Central memory CD8-positive, alpha-beta T cell (primary cell): ENCODE measurements at regions not wholly inside any gene's neighbourhood (a gene's known extent, or its start where the extent isn't known, plus 50 kb on each side); places are given as distances from the start of the nearest gene placed in this dataset.

Experiments used
- ATAC-seq: fragments of 150-1000 bp; cut with Tn5 transposase; replicated peaks from 2 replicates; pipeline ENCODE4 v1.10.0; 2022; ENCODE audit warnings: mild to moderate bottlenecking, moderate FRiP score, moderate number of reproducible peaks; ENCODE audit not compliant: poor library complexity, severe bottlenecking; ENCODE audit errors: extremely low read depth
- DNase-seq, 2 donors: peaks; one replicate each; pipeline ENCODE4 v3.0.0; 2021; ENCODE audit warnings: low spot score in 2 of 2
- H3K27ac Mint-ChIP-seq: one replicate; pipeline ENCODE4 v1.8.0; 2022; ENCODE audit warnings: low read depth, mild to moderate bottlenecking, moderate library complexity, mixed read lengths
- H3K27me3 Mint-ChIP-seq: one replicate; pipeline ENCODE4 v1.8.0; 2022; ENCODE audit warnings: mixed read lengths
- H3K36me3 Mint-ChIP-seq: one replicate; pipeline ENCODE4 v1.8.0; 2022; ENCODE audit warnings: mild to moderate bottlenecking, moderate library complexity, mixed read lengths; ENCODE audit not compliant: insufficient read depth
- H3K4me1 Mint-ChIP-seq: one replicate; pipeline ENCODE4 v1.8.0; 2022; ENCODE audit warnings: mixed read lengths
- H3K4me3 Mint-ChIP-seq: one replicate; pipeline ENCODE4 v1.8.0; 2022; ENCODE audit warnings: mild to moderate bottlenecking, moderate library complexity, mixed read lengths
- H3K9me3 Mint-ChIP-seq: one replicate; pipeline ENCODE4 v1.8.0; 2022; ENCODE audit warnings: mixed read lengths

DNA sequence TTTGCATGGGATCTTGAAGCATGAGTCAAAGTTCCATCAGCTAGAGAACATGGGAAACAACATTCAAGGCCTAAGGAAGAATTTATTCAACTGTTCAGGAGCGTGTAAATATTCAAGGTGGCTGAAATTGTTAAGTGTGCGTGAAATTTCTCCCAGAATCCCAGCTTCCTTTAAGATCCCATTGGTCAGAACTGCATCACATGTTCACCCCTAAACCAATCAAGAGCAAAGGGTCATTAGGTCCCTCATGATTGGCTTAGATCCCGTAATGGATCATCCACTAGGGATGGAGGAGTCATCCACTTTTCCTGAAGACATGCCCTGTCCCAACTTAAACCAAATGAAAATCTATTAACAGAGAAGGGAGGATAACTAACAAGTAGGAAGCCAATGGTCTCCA is 201.6 kb downstream of the TMEM114 start:
- Mint-ChIP-seq H3K9me3 (peaks cover 13% of the 10 kb centered on the region), H3K36me3 (no peaks in the 10 kb centered on the region), H3K27ac (no peak overlapping the region), H3K4me3 (no peak overlapping the region), H3K4me1 (no peaks in the 10 kb centered on the region), H3K27me3 (no peaks in the 10 kb centered on the region)
- DNase-seq (no peak), ATAC-seq (no peak)

DNA sequence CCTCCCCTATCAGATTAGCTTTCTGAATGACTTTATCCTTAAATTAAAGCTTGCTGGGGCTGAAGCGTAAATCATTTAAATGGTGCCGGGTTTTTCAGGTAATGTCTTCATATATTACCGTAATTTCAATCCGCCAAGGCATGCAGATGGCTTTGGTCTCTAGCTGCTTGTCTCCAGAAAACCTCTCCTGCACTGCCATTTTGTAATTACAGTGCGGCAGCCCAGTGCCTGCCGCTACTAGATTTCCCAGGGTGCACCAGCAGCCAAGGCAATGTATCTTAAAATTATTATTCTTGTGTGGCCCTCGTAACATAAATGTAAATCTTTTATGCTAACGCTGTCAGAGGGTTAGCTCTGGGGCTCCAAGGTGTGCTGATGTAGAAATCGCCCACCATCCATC is 208.5 kb downstream of the TMEM114 start:
- Mint-ChIP-seq H3K36me3 (no peaks in the 10 kb centered on the region), H3K9me3 (no peaks in the 10 kb centered on the region), H3K27ac (no peak overlapping the region), H3K4me3 (no peak overlapping the region), H3K27me3 (no peaks in the 10 kb centered on the region), H3K4me1 (no peaks in the 10 kb centered on the region)
- DNase-seq (no peak), ATAC-seq (no peak)

DNA sequence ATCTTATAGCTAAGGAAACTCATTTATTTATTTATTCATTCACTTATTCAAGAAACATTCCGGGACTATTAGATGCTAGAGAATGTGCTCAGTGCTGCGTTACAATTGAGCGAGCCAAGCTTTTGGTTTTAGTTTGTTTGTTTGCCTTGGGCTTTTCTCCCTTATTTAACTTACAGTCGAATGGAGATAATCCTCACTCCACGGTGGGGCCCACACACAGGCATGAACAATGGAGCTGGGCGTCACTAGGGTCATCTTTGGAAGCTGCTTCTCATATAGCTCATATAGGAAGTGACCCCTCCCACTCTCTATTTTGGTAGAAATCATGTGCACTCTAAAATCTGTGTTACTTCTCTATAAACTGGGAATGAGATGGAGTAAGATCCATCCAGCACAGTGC is 210.0 kb downstream of the TMEM114 start:
- no peak overlapping the region for H3K4me3 Mint-ChIP-seq
- H3K36me3 Mint-ChIP-seq, result no peaks in the 10 kb centered on the region
- no peak overlapping the region for H3K27ac Mint-ChIP-seq
- no peaks in the 10 kb centered on the region for H3K27me3 Mint-ChIP-seq
- no peaks in the 10 kb centered on the region for H3K9me3 Mint-ChIP-seq
- ATAC-seq, result no peak
- H3K4me1 Mint-ChIP-seq, result no peaks in the 10 kb centered on the region
- DNase-seq, result no peak

DNA sequence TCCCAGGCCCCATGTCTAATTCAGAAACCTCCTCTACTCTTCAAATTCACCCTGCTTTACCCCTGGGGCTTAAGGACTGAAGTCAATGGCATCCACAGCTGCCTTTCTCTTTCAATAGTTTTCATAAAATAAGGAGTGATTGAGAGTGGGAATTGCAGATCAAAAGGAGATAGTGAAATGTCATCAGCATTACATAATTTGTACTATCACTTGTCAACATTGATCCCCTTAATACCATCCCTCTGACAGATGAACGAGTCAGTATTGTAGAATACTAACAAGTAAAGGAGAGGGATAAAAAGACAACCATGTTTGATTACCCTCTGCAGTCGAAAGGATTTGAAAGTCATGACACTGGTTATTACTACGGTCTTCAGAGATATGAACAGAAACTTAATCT is 212.4 kb downstream of the TMEM114 start:
- H3K4me1 Mint-ChIP-seq, result no peaks in the 10 kb centered on the region
- DNase-seq (no peak), ATAC-seq (no peak)
- no peaks in the 10 kb centered on the region for H3K27me3 Mint-ChIP-seq
- H3K9me3 Mint-ChIP-seq, result no peaks in the 10 kb centered on the region
- no peaks in the 10 kb centered on the region for H3K36me3 Mint-ChIP-seq
- no peak overlapping the region for H3K4me3 Mint-ChIP-seq
- H3K27ac Mint-ChIP-seq, result no peak overlapping the region

DNA sequence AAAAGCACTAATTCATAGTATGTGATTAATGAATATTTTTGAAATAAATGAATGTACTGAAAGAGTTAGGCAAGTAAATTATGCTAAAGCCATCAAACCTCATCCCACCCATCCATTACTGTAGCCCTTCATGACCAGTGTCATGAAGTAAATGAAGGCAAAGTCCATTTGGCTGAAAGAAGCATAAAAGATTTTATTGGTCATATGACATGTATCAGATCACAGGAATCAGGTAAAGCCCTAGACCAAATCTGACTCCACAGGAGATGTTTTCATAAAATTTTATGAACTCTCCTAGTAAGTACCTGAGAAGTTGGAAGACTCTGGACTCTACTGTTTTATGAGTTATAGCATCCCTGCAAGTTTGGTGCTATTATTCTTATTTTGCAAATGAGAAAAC is 213.5 kb downstream of the TMEM114 start:
- no peak overlapping the region for H3K27ac Mint-ChIP-seq
- DNase-seq (no peak), ATAC-seq (no peak)
- H3K4me1 Mint-ChIP-seq, result no peaks in the 10 kb centered on the region
- no peaks in the 10 kb centered on the region for H3K27me3 Mint-ChIP-seq
- H3K9me3 Mint-ChIP-seq, result no peaks in the 10 kb centered on the region
- no peaks in the 10 kb centered on the region for H3K36me3 Mint-ChIP-seq
- H3K4me3 Mint-ChIP-seq, result no peak overlapping the region

DNA sequence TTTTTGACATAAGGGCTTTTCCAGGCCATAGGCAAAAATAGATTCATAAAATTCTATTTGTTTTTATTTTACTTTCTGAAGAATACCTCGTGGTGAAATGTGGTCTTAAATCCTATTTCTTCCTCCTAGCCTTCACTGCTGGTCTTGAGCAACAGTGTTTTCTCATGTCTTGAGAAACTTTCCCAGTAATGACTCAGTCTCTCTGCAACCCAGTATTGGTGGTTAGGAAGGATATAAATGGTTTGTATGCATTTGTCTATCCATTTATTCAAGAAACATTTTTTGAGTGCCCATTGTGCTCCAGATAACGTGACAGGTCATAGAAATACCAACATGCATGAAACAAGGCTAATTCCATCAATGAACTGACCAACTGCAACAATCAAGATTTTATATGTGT is 213.9 kb downstream of the TMEM114 start:
- no peak overlapping the region for H3K4me3 Mint-ChIP-seq
- no peaks in the 10 kb centered on the region for H3K27me3 Mint-ChIP-seq
- H3K27ac Mint-ChIP-seq, result no peak overlapping the region
- DNase-seq (no peak), ATAC-seq (no peak)
- H3K4me1 Mint-ChIP-seq, result no peaks in the 10 kb centered on the region
- H3K9me3 Mint-ChIP-seq, result no peaks in the 10 kb centered on the region
- no peaks in the 10 kb centered on the region for H3K36me3 Mint-ChIP-seq

DNA sequence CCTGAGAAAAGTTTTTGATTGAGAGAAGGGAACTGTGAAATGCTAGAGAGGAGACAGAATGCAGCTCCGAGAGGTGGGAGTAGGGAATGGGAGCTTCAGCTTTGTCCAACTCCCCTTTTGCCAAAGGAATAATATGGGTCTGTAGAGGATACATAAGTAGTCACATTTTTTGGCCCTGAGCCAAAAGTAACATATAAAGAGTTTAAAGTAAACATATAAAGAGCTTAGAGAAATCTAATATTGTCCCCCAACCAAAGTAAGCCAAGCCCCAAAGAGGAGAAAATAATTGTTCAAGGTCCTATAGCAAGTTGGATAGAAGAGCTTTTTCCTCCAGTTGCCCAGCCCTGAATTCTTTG is 215.1 kb downstream of the TMEM114 start:
- Mint-ChIP-seq H3K4me3 (no peak overlapping the region), H3K4me1 (no peaks in the 10 kb centered on the region), H3K27me3 (no peaks in the 10 kb centered on the region), H3K9me3 (no peaks in the 10 kb centered on the region), H3K27ac (no peak overlapping the region), H3K36me3 (no peaks in the 10 kb centered on the region)
- DNase-seq (no peak), ATAC-seq (no peak)

DNA sequence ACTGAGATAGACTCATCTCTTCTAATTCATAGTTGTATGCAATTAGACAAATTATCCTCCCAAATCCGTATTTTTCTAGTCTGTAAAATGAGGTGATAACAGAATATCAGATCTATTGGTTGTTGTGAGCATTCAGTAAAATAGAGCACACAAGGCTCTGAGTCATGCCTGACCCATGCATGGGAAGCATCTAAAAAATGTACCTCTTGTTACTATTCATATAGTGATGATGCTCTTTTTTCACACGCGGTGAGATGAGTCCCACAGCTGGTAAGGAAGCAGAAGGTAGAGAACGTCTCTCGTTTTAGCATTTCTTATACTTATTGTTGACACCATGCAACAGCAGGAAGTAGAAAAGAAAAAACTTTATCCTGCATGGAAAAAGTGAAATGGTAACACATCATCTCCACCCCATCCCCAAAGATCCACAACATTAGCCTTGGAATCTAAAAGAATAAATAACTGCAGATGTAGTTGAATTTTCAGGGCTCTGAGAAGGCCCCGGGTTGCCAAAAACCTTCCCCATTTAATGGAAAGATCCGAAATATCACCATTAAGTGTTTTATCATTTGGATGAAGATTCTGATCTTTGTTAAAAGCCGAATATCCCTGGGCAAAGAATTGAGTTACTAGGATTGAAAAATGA is 215.6 kb downstream of the TMEM114 start:
- H3K9me3 Mint-ChIP-seq, result peaks cover 3% of the 10 kb centered on the region
- no peaks in the 10 kb centered on the region for H3K36me3 Mint-ChIP-seq
- ATAC-seq (no peak), DNase-seq (no peak)
- H3K4me3 Mint-ChIP-seq, result no peak overlapping the region
- no peak overlapping the region for H3K27ac Mint-ChIP-seq
- H3K27me3 Mint-ChIP-seq, result no peaks in the 10 kb centered on the region
- no peaks in the 10 kb centered on the region for H3K4me1 Mint-ChIP-seq

DNA sequence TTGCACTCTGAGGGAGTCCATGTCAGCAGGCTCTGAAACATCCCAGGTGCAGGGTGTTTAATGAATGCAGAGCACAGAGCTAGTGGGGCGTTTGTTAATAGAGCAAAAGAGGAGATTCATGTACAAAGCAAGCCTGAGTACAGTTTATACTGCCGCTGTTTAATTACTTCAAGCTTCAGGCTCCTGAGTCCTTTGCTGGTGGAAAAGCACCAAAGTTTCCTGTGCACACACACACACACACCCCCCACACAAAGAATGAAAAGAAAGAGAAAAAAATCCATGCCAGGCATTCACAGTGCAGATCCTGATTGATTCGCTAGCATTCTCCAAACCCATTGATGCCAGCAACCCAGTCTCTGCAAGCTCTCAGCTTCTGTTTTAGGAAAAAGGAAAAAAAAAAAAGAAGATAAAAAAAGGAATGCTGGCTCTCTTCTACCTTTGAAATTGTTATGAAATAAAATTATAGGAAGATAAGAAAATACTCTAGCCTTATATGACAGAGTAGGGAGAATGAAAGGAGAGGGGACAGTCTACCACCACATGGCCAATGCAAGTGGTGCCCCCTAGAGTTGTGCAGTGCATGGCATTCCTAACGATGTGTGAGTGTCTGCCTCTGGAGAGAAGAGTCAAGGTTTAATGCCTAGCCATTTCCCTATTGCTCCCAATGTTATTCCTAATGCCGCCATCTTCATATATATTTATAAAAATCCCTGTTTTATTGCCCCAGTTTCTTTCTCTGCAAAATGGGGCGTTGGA is 216.5 kb downstream of the TMEM114 start:
- H3K4me3 Mint-ChIP-seq, result no peak overlapping the region
- ATAC-seq (no peak), DNase-seq (no peak)
- H3K27ac Mint-ChIP-seq, result no peak overlapping the region
- H3K9me3 Mint-ChIP-seq, result peaks cover 6% of the 10 kb centered on the region
- no peaks in the 10 kb centered on the region for H3K4me1 Mint-ChIP-seq
- no peaks in the 10 kb centered on the region for H3K27me3 Mint-ChIP-seq
- peaks cover 1% of the 10 kb centered on the region for H3K36me3 Mint-ChIP-seq

DNA sequence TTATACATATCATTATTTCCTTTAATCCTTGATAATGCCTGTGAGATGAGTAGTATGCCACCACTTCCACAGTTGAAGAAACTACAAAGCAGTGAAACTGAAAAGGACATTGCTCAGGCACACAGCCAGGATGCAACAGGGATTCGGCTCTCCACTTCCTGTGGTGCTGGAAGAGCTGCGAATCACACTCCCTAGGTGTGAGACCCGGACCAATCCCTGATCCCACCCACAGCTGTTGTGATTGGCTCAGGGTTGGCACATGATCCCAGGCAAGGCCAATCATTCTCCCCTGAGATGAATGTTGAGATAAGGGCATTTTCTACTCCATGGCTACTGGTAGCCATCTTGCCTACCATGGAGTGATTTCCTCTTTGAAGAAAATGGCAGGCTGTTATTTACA is 218.2 kb downstream of the TMEM114 start:
- H3K4me1 Mint-ChIP-seq, result no peaks in the 10 kb centered on the region

DNA sequence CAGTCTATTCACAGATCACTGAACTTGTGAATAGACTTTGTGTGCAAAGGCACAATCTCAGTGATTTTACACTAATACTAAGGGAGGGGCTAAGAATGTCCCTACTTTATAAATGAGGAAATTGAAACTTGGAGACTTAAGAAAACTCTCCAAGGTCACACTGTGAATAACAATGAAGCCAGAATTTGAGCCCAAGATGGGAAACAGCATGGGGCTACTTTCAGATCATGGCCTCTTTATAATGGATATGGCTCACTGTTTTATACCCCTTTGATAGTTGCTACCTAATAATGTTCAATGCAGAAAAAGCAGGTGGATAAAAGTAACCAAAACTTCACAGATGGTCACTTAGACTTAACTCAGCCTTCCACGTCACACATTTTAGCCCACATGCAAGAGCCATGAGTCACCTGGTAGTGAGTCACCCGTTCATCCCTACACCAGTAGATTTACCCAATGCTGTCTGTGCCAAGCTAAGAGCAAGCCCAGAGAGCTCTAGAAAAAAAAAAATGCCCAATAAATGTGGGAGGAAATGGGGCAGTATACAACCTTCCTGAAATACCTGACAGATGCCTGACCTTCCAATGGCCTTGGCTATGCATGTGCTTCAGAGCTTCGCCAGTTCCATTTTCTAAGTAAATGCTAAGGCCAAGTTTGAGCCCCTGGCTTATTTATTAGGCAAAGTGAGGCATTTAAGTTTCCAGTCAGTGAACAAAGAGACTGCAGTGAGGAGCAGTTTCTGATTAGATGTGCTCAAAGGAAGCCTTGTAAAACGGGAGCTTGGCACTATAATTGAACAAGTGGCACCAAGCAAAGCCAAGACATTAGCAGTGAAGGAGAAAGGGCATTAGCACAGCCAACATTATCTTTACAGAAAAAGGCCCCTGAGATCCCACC is 219.7 kb downstream of the TMEM114 start:
- Mint-ChIP-seq H3K4me1 (no peaks in the 10 kb centered on the region), H3K27ac (no peak overlapping the region), H3K4me3 (no peak overlapping the region), H3K27me3 (no peaks in the 10 kb centered on the region), H3K9me3 (peaks cover 16% of the 10 kb centered on the region), H3K36me3 (peaks cover 1% of the 10 kb centered on the region)
- ATAC-seq, result no peak
- DNase-seq, result no peak

More for the DNA sequence above, 218.2 kb downstream of the TMEM114 start:
- no peaks in the 10 kb centered on the region for H3K27me3 Mint-ChIP-seq
- no peak overlapping the region for H3K4me3 Mint-ChIP-seq
- H3K9me3 Mint-ChIP-seq, result peaks cover 10% of the 10 kb centered on the region
- no peak overlapping the region for H3K27ac Mint-ChIP-seq
- no peak for DNase-seq
- H3K36me3 Mint-ChIP-seq, result peaks cover 1% of the 10 kb centered on the region
- ATAC-seq, result no peak

DNA sequence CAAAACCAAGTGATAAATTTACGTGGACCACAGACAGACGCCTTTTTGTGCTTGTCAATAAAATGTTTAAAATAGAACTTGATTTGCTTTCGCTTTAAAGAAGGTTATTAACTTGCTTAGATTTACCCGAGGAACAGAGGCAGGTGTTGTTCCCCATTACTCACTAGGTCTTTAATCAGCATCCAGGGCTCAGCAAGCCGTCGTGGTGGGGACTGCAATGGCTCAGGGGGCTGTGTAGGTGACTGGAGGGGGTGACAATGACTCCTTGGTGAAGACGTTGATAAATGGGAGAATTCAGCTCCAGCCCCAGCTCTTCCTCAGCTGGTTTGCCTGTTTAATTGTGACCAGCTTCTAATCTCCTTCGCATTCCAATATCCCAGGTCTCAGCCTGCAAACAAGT is 231.4 kb downstream of the TMEM114 start:
- Mint-ChIP-seq H3K4me3 (no peak overlapping the region), H3K27me3 (no peaks in the 10 kb centered on the region), H3K27ac (no peak overlapping the region), H3K36me3 (no peaks in the 10 kb centered on the region), H3K9me3 (no peaks in the 10 kb centered on the region), H3K4me1 (no peaks in the 10 kb centered on the region)
- DNase-seq (no peak), ATAC-seq (no peak)

DNA sequence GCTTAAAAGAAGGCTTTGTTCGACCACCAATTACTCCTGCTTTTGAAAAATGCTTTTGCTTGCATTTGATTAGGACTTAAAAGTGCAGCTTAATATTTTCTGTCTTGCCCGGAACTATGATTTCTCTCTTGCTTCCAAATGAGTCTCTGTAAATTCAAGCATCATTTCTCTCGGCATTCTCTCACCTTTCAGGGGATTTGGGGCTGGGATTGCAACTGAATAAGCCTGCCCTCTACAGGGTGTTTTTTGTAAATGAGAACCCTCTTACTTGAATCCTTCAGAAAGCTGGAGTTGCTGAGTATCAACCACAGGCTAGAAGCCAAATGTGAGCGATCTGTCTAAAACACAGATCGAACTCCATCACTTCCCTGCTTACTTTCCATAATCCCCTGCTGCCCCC is 234.6 kb downstream of the TMEM114 start:
- H3K36me3 Mint-ChIP-seq, result no peaks in the 10 kb centered on the region
- no peaks in the 10 kb centered on the region for H3K4me1 Mint-ChIP-seq
- H3K27me3 Mint-ChIP-seq, result no peaks in the 10 kb centered on the region
- peaks cover 6% of the 10 kb centered on the region for H3K9me3 Mint-ChIP-seq
- H3K27ac Mint-ChIP-seq, result no peak overlapping the region
- no peak overlapping the region for H3K4me3 Mint-ChIP-seq
- no peak for DNase-seq
- ATAC-seq, result no peak
